Activated CD4-positive, alpha-beta T cell treated with anti-CD3 and anti-CD28 coated beads for 1 hour (primary cell): ENCODE measurements at regions not wholly inside any gene's neighbourhood (a gene's known extent, or its start where the extent isn't known, plus 50 kb on each side); places are given as distances from the start of the nearest gene placed in this dataset.
"Not testable (repeated sequence)": the region's sequence is repeated elsewhere in the genome, so short reads cannot be mapped to it uniquely, and the experiment has no call there.

Experiments
- DNase-seq: peaks from one replicate; pipeline ENCODE4 v3.0.0-alpha.2; 2020

GRCh38 chr2:172294983-172295382 is 132.4 kb upstream of the ITGA6 start:
- DNase-seq = no peak

DNA sequence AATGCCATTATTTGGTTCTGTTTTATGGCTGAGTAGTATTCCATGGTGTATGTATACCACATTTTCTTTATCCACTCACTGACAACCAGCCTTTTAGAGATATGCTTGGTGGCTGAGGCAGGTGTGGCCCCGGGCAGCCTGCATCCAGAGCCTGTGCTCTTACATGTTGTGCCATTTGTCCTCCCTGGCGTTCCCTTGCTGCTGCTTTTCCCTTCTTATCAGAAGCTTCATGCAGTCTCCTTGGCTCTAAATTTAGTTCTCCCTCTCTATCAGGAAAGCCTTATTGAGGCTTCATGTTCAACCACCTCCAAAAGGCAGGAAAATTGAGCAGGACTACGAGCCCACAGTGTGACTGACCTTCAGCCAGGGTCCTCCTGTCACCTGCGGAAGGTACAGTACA is 131.7 kb upstream of the ITGA6 start:
- no peak for DNase-seq

GRCh38 chr2:172296267-172297046 is 130.9 kb upstream of the ITGA6 start:
- no peak for DNase-seq

DNA sequence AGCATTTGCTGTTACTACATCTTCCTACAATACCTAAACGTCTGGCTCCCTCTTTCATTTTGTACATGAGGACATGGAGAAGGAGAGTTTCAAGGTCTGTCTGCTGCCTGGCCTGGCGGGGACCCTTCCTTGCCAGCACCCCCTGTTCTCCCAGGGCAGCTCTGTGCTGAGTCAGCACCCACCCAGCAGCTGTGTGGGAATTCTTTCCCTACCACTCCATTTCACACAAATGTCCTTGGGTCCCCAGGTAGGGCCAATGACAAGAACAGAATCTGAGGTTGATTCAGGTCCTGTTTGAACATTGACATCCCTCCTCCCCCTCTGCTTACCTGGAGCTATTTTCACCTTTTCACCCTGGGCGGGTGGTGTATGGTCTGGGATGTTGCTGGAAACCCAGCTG is 129.9 kb upstream of the ITGA6 start:
- no peak for DNase-seq

GRCh38 chr2:172297950-172298349 is 129.4 kb upstream of the ITGA6 start:
- no peak for DNase-seq

DNA sequence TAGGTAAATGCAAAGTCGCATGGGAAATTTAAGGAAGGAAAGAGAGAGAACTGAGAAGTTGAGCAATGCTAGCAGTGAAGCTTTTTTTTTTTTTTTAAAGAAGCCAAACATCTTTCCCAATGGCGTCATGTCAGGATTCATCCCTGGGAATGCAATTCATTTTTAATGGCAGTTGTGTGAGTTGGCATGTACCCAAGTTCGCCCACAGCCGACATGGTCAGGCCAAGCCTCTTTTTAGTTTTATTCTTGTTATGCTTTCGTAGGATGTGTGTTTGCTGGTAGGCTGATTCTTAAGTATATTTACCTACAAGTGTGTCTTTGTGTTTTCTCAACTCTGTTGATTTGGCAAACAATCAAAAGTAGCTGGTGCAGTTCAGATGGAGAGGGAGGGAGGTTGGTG is 127.6 kb upstream of the ITGA6 start:
- DNase-seq = no peak

DNA sequence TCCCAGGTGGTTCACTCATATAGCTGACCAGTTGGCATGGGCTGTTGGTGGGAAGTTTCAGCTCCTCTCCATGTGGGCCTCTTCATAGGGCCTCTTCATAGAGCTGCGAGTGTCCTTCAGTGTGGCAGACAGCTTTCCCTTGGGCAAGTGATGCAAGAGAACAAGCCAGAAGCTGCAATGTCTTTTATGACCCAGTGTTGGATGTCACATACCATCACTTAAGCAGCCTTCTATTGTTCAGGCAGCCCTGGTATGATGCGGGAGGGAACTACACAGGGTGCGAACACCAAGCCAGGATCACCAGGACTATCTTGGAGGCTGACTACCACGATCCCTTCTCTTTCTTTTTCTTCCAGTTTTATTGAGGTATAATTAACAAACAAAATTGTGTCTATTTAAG is 126.5 kb upstream of the ITGA6 start:
- DNase-seq = no peak

DNA sequence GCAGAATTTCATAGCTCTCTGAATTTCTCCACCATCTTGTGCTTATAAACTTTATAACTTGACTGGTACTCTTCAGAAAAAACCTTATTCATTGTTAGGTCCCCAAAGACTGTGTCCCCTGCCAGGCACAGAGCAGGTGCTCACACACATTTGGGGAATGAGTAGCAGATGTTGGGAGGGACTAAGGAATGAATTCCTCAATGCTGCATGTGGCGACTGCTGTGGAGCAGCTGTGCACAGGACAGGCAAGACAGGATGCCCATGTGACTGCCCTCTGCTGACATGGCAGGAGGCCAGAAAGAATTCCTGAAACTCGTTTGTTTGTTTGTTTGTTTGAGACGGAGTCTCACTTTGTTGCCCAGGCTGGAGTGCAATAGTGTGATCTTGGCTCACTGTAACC is 122.3 kb upstream of the ITGA6 start:
- no peak for DNase-seq

- DNase-seq = no peak
These were observed 119.6 kb upstream of the ITGA6 start for GRCh38 chr2:172307800-172308199.

DNA sequence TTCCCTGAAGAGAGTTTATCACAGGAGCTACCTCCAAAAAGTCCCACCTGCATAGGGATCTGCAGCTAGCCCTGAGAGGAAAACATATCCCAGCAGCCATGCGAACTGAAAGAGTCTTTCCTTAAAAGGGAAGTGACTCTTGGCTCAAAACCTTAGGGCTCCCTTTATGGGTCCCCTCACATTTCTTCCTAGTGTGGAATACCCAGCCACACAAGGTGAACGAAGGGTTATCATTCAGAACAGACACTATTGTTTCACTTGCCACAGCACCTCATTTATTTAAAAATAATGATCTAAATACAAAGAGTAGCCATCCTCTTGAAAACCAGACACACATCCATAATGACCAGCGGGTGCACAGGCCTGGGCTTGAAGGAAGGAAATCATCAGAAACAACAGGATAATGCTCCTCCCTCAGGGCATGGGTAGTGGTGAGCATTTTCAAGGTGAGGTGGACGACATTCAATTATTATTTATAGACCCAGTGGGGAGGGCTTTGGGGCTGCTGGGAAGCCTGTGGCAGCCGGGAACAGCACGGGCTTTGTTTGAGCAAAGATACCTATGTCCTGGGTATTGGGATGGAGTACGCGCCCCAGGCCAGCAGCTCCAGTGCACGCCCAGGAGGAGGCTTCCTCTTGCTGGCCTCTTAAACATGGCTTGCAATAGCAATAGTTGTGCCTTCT is 119.0 kb upstream of the ITGA6 start:
- no peak for DNase-seq

GRCh38 chr2:172311921-172312345 is 115.5 kb upstream of the ITGA6 start:
- DNase-seq = no peak

GRCh38 chr2:172313715-172314341 is 113.6 kb upstream of the ITGA6 start:
- no peak for DNase-seq

DNA sequence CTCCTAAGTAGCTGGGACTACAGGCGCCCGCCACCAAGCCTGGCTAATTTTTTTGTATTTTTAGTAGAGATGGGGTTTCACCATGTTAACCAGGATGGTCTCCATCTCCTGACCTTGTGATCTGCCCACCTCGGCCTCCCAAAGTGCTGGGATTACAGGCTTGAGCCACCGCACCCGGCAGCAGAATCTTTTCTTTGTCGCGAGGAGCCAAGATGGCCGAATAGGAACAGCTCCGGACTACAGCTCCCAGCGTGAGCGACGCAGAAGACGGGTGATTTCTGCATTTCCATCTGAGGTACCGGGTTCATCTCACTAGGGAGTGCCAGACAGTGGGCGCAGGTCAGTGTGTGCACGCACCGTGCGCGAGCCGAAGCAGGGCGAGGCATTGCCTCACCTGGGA is 112.3 kb upstream of the ITGA6 start:
- not testable (repeated sequence) for DNase-seq

- DNase-seq = no peak
These were observed 105.3 kb upstream of the ITGA6 start for GRCh38 chr2:172322049-172322448.

- DNase-seq = no peak
These were observed 104.1 kb upstream of the ITGA6 start for GRCh38 chr2:172323256-172323655.

DNA sequence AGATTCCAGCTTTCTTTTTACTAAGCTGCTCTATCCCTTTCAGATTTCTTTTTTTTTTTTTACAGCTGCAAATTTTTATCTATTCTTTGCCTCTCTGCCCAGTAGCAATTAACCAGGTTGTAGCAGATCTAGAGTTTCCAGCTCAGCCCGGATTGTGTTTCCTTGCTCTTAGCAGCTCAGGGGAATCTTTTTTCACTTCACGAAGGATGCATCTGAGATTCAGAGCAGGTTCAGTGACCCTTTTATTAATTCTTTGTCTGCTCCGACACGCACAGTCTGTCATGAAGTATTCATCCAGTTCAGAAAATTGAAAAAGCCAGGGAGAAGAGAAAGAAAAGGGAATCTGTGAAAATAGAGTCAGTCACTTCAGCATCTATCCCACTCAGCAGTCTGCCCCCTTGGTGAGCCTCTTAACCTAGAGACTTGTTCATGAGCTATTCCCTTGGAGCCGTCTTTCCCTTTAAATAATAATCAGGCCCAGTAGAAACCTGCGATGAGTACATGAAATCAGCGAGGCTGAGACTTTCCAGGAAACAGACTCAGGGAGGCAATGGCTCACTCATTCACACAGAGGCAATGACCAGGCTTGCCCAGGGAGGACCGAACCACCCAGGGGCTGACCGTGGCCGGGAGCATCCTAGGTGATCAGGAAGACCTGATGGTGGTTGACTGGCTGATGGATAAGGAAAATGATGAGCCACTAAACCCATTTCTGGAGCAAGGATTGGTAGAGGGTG is 103.4 kb upstream of the ITGA6 start:
- DNase-seq = no peak

GRCh38 chr2:172326211-172326509 is 101.2 kb upstream of the ITGA6 start:
- no peak for DNase-seq

- DNase-seq = no peak
These were observed 99.1 kb upstream of the ITGA6 start for GRCh38 chr2:172328103-172328841.

GRCh38 chr2:172329416-172329773 is 98.0 kb upstream of the ITGA6 start:
- no peak for DNase-seq

- DNase-seq = no peak
These were observed 97.4 kb upstream of the ITGA6 start for GRCh38 chr2:172329774-172330671.

- DNase-seq = no peak
These were observed 94.9 kb upstream of the ITGA6 start for GRCh38 chr2:172332507-172332906.
